22Rv1 (cell line): ENCODE measurements at regions not wholly inside any gene's neighbourhood (a gene's known extent, or its start where the extent isn't known, plus 50 kb on each side); places are given as distances from the start of the nearest gene placed in this dataset.

ENCODE experiments used
- CTCF ChIP-seq: fragments of 450-650 bp; IDR thresholded peaks from 2 replicates; pipeline ENCODE4 v1.5.1; 2017; ENCODE audit warnings: mild to moderate bottlenecking
- ZFX ChIP-seq: fragments of 450-650 bp; IDR thresholded peaks from 2 replicates; pipeline ENCODE4 v1.6.1; 2017; ENCODE audit warnings: antibody characterized with exemption, borderline replicate concordance

- no peak for TF ChIP-seq CTCF
- TF ChIP-seq ZFX: no peak
Observed at GRCh38 chr9:107211284-107211923, 71.7 kb upstream of the RAD23B start.
